ENCODE measurements at regions not wholly inside any gene's neighbourhood (a gene's known extent, or its start where the extent isn't known, plus 50 kb on each side); places are given as distances from the start of the nearest gene placed in this dataset.

DNA sequence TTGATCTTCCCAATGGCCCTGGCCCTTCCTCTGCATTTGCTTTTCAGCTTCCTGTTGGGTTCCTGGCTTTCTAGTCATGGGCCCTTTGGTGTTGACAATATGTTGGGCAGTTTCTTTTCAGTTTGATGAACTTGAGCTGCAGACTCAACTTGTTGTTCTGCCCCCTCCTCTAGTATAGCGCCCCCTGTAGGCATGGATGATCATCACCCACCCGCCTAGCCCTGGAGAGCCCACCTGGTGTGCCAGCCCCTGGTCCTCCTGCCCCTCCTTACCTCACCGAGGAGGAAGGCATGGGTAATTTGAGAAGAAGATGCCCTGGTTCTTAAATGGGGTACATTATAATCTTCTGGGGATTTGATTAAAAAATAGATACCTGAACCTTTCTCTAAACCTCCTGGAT, 271.2 kb downstream of the SNX10 start:
- Histone ChIP-seq H3K4me1 (ENCODE audit: control insufficient read depth in 5 of 5, insufficient read depth in 5 of 5, low read length in 5 of 5) (peaks cover 0 to 2% (median 0%) of the 10 kb centered on the region in 5 donors), H3K27me3 (ENCODE audit: control insufficient read depth in 5 of 5, insufficient read depth in 4 of 5, low read length in 5 of 5) (peaks cover 0 to 2% (median 0%) of the 10 kb centered on the region in 5 donors), H3K4me3 (ENCODE audit: low read depth in 1 of 5, low read length in 5 of 5) (no peak overlapping the region), H3K9ac (ENCODE audit: low read length in 5 of 5) (no peak overlapping the region), H3K27ac (ENCODE audit: low read depth, low read length) (no peak overlapping the region), H3K9me3 (ENCODE audit: control insufficient read depth in 5 of 5, low read length in 5 of 5) (no peaks in the 10 kb centered on the region), H3K36me3 (ENCODE audit: control insufficient read depth in 5 of 5, insufficient read depth in 5 of 5, low read length in 5 of 5) (no peaks in the 10 kb centered on the region)

DNA sequence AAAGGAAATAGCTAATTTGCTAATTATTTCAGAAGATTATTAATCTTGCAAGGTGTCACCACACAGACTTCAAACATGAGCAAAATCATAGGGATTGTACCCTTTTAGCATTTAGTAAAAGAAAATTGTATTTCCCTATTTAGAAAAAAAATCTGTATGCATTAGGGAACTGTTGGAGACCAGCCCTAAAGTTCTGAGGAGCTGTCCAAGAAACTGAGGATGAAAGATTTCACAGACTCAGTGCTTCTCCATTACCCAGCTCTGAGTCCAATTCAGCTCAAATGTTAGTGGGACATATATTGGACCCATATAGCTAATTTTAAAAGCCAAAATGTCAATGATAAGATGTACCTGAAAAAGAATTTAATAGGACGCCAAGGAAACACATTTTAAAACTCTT, 271.7 kb downstream of the SNX10 start:
- Histone ChIP-seq H3K27ac (ENCODE audit: low read depth, low read length) (no peak overlapping the region), H3K36me3 (ENCODE audit: control insufficient read depth in 5 of 5, insufficient read depth in 5 of 5, low read length in 5 of 5) (no peaks in the 10 kb centered on the region)

DNA sequence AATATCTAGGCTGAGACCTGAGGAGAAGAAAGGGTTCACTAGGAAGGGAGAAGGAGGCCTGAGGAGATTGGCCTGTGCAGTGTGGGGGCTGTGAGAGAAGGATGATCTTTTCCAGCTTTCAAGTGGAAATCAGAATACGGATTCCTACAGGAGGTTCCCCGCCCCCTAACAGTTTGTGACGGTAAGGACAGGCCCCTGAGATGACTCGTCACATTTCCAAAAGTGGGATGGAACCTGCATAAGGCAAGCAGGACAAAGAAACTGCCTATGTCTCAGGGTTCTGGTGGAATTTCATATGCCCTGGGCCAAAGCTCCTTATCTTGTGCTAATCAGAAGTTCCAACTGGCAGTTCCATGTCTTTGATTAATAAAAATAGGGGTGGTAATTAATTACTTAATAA, 275.6 kb downstream of the SNX10 start:
- Histone ChIP-seq H3K9me3 (ENCODE audit: control insufficient read depth in 5 of 5, low read length in 5 of 5) (peaks cover 0 to 4% (median 0%) of the 10 kb centered on the region in 5 donors), H3K4me1 (ENCODE audit: control insufficient read depth in 5 of 5, insufficient read depth in 5 of 5, low read length in 5 of 5) (peaks cover 0 to 2% (median 0%) of the 10 kb centered on the region in 5 donors), H3K9ac (ENCODE audit: low read length in 5 of 5) (no peak overlapping the region), H3K36me3 (ENCODE audit: control insufficient read depth in 5 of 5, insufficient read depth in 5 of 5, low read length in 5 of 5) (no peaks in the 10 kb centered on the region), H3K4me3 (ENCODE audit: low read depth in 1 of 5, low read length in 5 of 5) (no peak overlapping the region), H3K27me3 (ENCODE audit: control insufficient read depth in 5 of 5, insufficient read depth in 4 of 5, low read length in 5 of 5) (no peaks in the 10 kb centered on the region), H3K27ac (ENCODE audit: low read depth, low read length) (no peak overlapping the region)

More for the DNA sequence above, 271.7 kb downstream of the SNX10 start:
- Histone ChIP-seq H3K4me1 (ENCODE audit: control insufficient read depth in 5 of 5, insufficient read depth in 5 of 5, low read length in 5 of 5) (peaks cover 0 to 2% (median 0%) of the 10 kb centered on the region in 5 donors), H3K27me3 (ENCODE audit: control insufficient read depth in 5 of 5, insufficient read depth in 4 of 5, low read length in 5 of 5) (peaks cover 0 to 1% (median 0%) of the 10 kb centered on the region in 5 donors), H3K9ac (ENCODE audit: low read length in 5 of 5) (no peak overlapping the region), H3K4me3 (ENCODE audit: low read depth in 1 of 5, low read length in 5 of 5) (no peak overlapping the region), H3K9me3 (ENCODE audit: control insufficient read depth in 5 of 5, low read length in 5 of 5) (no peaks in the 10 kb centered on the region)

DNA sequence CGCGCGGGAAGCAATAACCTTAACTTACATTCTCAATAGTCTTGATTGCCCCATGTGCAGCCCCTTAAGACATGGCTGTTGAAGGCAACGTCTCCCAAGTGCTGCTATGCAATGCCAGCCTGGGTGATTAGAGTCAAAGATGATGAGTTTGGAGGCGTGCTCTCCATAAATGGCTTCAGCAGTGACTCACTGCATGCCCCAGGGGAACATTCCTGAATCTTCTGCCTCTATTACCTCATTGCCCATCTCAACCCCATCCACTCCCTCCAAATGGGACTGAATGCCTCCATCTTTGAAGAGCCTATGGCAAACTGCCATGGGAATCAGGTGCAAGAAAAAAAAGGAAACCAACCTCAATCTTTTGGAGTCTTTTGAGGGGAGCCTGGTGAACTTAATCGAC, 282.8 kb downstream of the SNX10 start:
- H3K4me1 ChIP-seq (ENCODE audit: control insufficient read depth in 5 of 5, insufficient read depth in 5 of 5, low read length in 5 of 5), result no peaks in the 10 kb centered on the region
- no peak overlapping the region for H3K9ac ChIP-seq (ENCODE audit: low read length in 5 of 5)
- no peaks in the 10 kb centered on the region for H3K36me3 ChIP-seq (ENCODE audit: control insufficient read depth in 5 of 5, insufficient read depth in 5 of 5, low read length in 5 of 5)
- peaks cover 0 to 6% (median 0%) of the 10 kb centered on the region in 5 donors for H3K27me3 ChIP-seq (ENCODE audit: control insufficient read depth in 5 of 5, insufficient read depth in 4 of 5, low read length in 5 of 5)
- no peak overlapping the region for H3K27ac ChIP-seq (ENCODE audit: low read depth, low read length)
- no peak overlapping the region for H3K4me3 ChIP-seq (ENCODE audit: low read depth in 1 of 5, low read length in 5 of 5)
- peaks cover 0 to 4% (median 0%) of the 10 kb centered on the region in 5 donors for H3K9me3 ChIP-seq (ENCODE audit: control insufficient read depth in 5 of 5, low read length in 5 of 5)

DNA sequence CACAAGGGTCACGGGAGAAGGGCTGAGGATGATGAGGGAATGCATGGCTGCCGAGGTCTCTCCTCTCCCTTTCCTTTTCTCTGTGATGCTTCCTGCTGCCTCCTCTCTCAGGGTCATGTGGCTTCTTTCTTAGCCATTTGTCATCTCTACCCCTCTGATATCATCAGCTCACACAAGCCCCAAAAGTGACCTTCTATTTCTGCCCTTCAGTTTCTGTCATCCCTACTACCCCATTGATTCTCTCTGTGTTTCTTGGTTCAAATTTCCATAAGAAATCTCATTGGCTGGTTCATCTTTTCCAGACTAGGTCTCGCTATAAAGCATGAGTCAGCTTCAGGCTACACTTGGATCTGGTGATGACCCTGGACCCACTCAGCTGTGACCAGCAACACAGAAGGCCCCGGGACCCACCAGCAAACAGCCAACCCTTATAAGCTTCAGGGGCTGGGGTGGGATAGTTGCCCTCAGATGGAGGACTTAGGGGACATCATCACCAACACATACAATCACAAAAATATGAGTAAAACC, 284.3 kb downstream of the SKAP2 start:
- Histone ChIP-seq H3K27me3 (ENCODE audit: control insufficient read depth in 5 of 5, insufficient read depth in 4 of 5, low read length in 5 of 5) (peaks cover 0 to 5% (median 0%) of the 10 kb centered on the region in 5 donors), H3K9me3 (ENCODE audit: control insufficient read depth in 5 of 5, low read length in 5 of 5) (no peaks in the 10 kb centered on the region), H3K36me3 (ENCODE audit: control insufficient read depth in 5 of 5, insufficient read depth in 5 of 5, low read length in 5 of 5) (no peaks in the 10 kb centered on the region), H3K4me1 (ENCODE audit: control insufficient read depth in 5 of 5, insufficient read depth in 5 of 5, low read length in 5 of 5) (peaks cover 0 to 4% (median 0%) of the 10 kb centered on the region in 5 donors), H3K4me3 (ENCODE audit: low read depth in 1 of 5, low read length in 5 of 5) (no peak overlapping the region), H3K27ac (ENCODE audit: low read depth, low read length) (no peak overlapping the region), H3K9ac (ENCODE audit: low read length in 5 of 5) (no peak overlapping the region)

DNA sequence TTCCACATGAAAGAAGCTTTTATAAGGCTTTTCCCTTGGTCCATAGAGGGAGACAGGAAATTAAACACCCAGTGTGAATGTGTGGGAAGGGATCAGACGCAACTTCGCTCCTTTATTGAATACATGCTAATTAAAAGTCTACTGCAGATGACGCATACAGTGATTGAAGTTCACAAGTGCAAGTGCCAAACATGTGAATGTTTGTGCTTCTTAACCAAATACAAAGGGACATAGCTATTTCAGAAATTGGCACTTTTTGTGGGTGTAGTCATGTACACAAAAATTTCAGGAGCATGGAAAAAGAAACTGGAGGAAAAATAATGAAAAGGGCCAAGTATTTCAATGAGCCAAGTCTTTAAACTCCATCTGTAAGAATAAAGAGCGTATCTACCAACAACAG, 283.7 kb downstream of the SKAP2 start:
- H3K27me3 ChIP-seq (ENCODE audit: control insufficient read depth in 5 of 5, insufficient read depth in 4 of 5, low read length in 5 of 5), result peaks cover 0 to 5% (median 0%) of the 10 kb centered on the region in 5 donors
- peaks cover 0 to 4% (median 0%) of the 10 kb centered on the region in 5 donors for H3K4me1 ChIP-seq (ENCODE audit: control insufficient read depth in 5 of 5, insufficient read depth in 5 of 5, low read length in 5 of 5)
- H3K27ac ChIP-seq (ENCODE audit: low read depth, low read length), result no peak overlapping the region
- no peaks in the 10 kb centered on the region for H3K9me3 ChIP-seq (ENCODE audit: control insufficient read depth in 5 of 5, low read length in 5 of 5)
- H3K36me3 ChIP-seq (ENCODE audit: control insufficient read depth in 5 of 5, insufficient read depth in 5 of 5, low read length in 5 of 5), result no peaks in the 10 kb centered on the region
- H3K4me3 ChIP-seq (ENCODE audit: low read depth in 1 of 5, low read length in 5 of 5), result no peak overlapping the region
- H3K9ac ChIP-seq (ENCODE audit: low read length in 5 of 5), result no peak overlapping the region

DNA sequence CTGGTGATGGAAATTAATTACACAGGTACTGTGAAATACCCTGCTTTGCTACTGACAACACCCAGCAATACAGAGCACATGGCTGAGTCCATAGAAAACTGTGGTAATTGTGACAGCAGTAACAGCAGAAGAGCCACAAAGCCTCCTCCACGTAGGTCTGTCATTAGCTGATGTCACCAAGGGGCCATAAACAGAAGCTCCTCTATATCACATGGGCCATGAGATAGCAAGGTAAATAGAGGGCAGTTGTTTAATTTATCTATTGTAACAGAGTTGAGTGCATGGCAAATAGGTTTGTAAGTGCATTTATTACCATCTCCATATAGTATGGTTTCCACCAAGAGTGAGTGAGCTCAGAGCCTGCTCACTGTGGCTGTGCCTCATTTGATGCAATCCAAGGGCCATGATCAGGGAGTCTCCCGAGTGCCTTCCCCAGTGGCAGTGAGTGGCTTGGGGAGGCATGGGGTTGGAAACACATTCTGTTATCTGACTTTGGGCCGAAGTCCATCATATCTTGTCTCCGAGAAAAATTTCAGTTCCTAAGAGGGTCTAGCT, 281.2 kb downstream of the SKAP2 start:
- H3K9me3 ChIP-seq (ENCODE audit: control insufficient read depth in 5 of 5, low read length in 5 of 5), result no peaks in the 10 kb centered on the region

DNA sequence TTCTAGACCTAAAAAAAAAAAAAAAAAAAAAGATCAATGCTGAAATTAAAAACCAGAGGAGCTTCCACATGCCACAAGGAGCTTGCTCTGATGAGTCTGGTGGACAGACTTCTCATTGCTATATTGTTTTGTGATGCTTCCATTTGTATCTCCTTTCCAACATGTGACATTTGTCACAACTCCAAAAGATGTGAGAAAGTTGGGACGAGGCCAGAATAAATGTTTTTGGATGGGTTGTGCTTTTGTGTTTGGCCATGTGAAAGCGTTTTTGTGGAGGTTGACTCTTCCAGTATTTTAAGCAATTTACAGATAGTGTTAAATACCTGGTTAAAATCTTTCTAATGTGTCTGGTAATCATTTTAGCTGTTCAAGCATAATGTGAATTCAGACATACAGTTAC, 280.1 kb downstream of the SKAP2 start:
- H3K4me1 ChIP-seq (ENCODE audit: control insufficient read depth in 5 of 5, insufficient read depth in 5 of 5, low read length in 5 of 5), result peaks cover 0 to 4% (median 0%) of the 10 kb centered on the region in 5 donors
- H3K27me3 ChIP-seq (ENCODE audit: control insufficient read depth in 5 of 5, insufficient read depth in 4 of 5, low read length in 5 of 5), result peaks cover 0 to 2% (median 0%) of the 10 kb centered on the region in 5 donors
- no peak overlapping the region for H3K4me3 ChIP-seq (ENCODE audit: low read depth in 1 of 5, low read length in 5 of 5)
- H3K27ac ChIP-seq (ENCODE audit: low read depth, low read length), result no peak overlapping the region
- no peaks in the 10 kb centered on the region for H3K36me3 ChIP-seq (ENCODE audit: control insufficient read depth in 5 of 5, insufficient read depth in 5 of 5, low read length in 5 of 5)
- no peaks in the 10 kb centered on the region for H3K9me3 ChIP-seq (ENCODE audit: control insufficient read depth in 5 of 5, low read length in 5 of 5)
- H3K9ac ChIP-seq (ENCODE audit: low read length in 5 of 5), result no peak overlapping the region

More for the DNA sequence above, 281.2 kb downstream of the SKAP2 start:
- Histone ChIP-seq H3K36me3 (ENCODE audit: control insufficient read depth in 5 of 5, insufficient read depth in 5 of 5, low read length in 5 of 5) (no peaks in the 10 kb centered on the region), H3K27ac (ENCODE audit: low read depth, low read length) (no peak overlapping the region), H3K4me3 (ENCODE audit: low read depth in 1 of 5, low read length in 5 of 5) (no peak overlapping the region), H3K27me3 (ENCODE audit: control insufficient read depth in 5 of 5, insufficient read depth in 4 of 5, low read length in 5 of 5) (peaks cover 0 to 5% (median 0%) of the 10 kb centered on the region in 5 donors), H3K4me1 (ENCODE audit: control insufficient read depth in 5 of 5, insufficient read depth in 5 of 5, low read length in 5 of 5) (peaks cover 0 to 4% (median 0%) of the 10 kb centered on the region in 5 donors), H3K9ac (ENCODE audit: low read length in 5 of 5) (no peak overlapping the region)

DNA sequence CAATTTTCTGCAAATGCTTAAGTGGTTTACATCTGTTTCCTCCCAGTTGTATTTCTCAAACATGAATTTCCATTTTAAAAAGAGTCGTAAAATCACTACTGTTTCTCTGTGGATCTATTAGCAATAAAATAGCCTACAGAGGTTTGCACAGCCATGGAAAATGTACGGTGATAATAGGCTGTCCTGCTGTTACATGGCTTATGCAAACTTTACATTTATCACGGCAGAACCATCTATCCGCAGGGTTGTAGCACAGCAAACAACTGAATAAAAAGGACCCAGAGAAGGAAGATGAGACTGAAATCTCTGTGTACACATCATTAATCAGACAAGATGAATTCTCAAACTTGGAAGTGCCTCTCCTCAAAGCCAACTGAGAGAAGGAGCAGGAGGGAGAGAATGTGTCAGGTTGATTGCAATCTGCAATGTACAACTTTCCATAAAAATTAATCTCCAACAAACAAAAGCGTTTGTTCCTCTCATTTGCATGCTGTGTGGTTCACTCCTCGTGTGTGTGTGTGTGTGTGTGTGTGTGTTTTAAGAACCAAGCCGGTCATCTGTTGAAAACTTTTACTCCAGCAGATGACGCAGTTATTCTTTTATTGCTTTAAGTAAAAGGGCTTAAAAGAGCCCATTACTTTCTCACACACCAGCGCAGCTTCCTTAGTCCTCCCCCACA, 279.3 kb downstream of the SKAP2 start:
- Histone ChIP-seq H3K9me3 (ENCODE audit: control insufficient read depth in 5 of 5, low read length in 5 of 5) (no peaks in the 10 kb centered on the region), H3K9ac (ENCODE audit: low read length in 5 of 5) (no peak overlapping the region), H3K4me3 (ENCODE audit: low read depth in 1 of 5, low read length in 5 of 5) (no peak overlapping the region), H3K27ac (ENCODE audit: low read depth, low read length) (no peak overlapping the region), H3K36me3 (ENCODE audit: control insufficient read depth in 5 of 5, insufficient read depth in 5 of 5, low read length in 5 of 5) (no peaks in the 10 kb centered on the region), H3K4me1 (ENCODE audit: control insufficient read depth in 5 of 5, insufficient read depth in 5 of 5, low read length in 5 of 5) (peaks cover 0 to 4% (median 0%) of the 10 kb centered on the region in 5 donors), H3K27me3 (ENCODE audit: control insufficient read depth in 5 of 5, insufficient read depth in 4 of 5, low read length in 5 of 5) (peaks cover 0 to 2% (median 0%) of the 10 kb centered on the region in 5 donors)

DNA sequence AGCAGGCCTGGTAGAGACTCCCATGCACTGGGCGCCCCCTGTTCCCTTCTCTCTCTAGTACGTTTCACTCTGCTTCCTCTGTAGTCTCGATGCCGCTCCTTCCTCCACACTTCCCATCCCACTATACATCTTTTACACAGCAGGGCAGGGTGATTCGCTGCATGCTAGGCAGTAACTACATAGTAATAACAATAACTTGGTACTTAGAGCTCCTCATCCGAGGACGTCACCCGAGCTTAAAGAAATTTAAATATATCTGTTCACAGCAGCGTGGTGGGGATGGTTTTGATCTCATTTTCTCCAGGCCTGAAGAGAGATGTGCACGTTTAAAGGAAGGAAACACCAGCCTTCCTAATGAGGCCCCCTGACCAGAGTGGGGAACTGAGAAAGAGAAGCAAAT, 276.9 kb downstream of the SKAP2 start:
- Histone ChIP-seq H3K4me1 (ENCODE audit: control insufficient read depth in 5 of 5, insufficient read depth in 5 of 5, low read length in 5 of 5) (peaks cover 0 to 7% (median 0%) of the 10 kb centered on the region in 5 donors), H3K9ac (ENCODE audit: low read length in 5 of 5) (no peak overlapping the region), H3K27me3 (ENCODE audit: control insufficient read depth in 5 of 5, insufficient read depth in 4 of 5, low read length in 5 of 5) (no peaks in the 10 kb centered on the region)

More for the DNA sequence above, 276.9 kb downstream of the SKAP2 start:
- Histone ChIP-seq H3K9me3 (ENCODE audit: control insufficient read depth in 5 of 5, low read length in 5 of 5) (no peaks in the 10 kb centered on the region), H3K27ac (ENCODE audit: low read depth, low read length) (no peak overlapping the region), H3K4me3 (ENCODE audit: low read depth in 1 of 5, low read length in 5 of 5) (no peak overlapping the region), H3K36me3 (ENCODE audit: control insufficient read depth in 5 of 5, insufficient read depth in 5 of 5, low read length in 5 of 5) (no peaks in the 10 kb centered on the region)

Data from subcutaneous abdominal adipose tissue (tissue), 5 donors.